T-cell (primary cell): ENCODE measurements at regions not wholly inside any gene's neighbourhood (a gene's known extent, or its start where the extent isn't known, plus 50 kb on each side); places are given as distances from the start of the nearest gene placed in this dataset.

Experiments
- ATAC-seq, 4 experiments: fragments of 200-7000 bp in 3 of 4; fragments of 150-1000 bp in 1 of 4; cut with Tn5 transposase; replicated peaks in 1 of 4; 1 replicate in 3 of 4; 2 replicates in 1 of 4; pipeline ENCODE4 v1.10.0; 2021; ENCODE audit warnings: moderate library complexity in 3 of 4, mild to moderate bottlenecking in 2 of 4, moderate number of reproducible peaks in 1 of 4
- CTCF ChIA-PET, 2 donors: fragments of 300-600 bp; sonication (Branson Sonifier 250); formaldehyde crosslinking; loops; one replicate each; lab custom pipeline; 2022; ENCODE audit warnings: antibody characterized with exemption in 2 of 2; lab: Charles Lee
- POLR2A ChIA-PET, 2 donors: fragments of 300-600 bp; sonication (Branson Sonifier 250); formaldehyde crosslinking; loops; one replicate each; lab custom pipeline; 2022; ENCODE audit warnings: antibody characterized with exemption in 2 of 2; lab: Charles Lee
- DNase-seq, 35 experiments: peaks; one replicate each; pipeline versions ENCODE4 v3.0.0 to v3.0.0-alpha.2; 2013 to 2023
- H3K27ac ChIP-seq: one replicate; pipeline ENCODE4 v1.5.1; 2013; ENCODE audit warnings: low read length
- H3K27me3 ChIP-seq, 2 experiments: replicated peaks in 1 of 2; 1 replicate in 1 of 2; 2 replicates in 1 of 2; pipeline versions ENCODE4 v1.6.1 to v1.7.0; 2013; ENCODE audit warnings: low read length in 1 of 2, mixed read lengths in 1 of 2; ENCODE audit not compliant: control insufficient read depth in 2 of 2, insufficient read depth in 2 of 2; ENCODE audit errors: extremely low read depth in 1 of 2
- H3K36me3 ChIP-seq, 2 donors: 1 replicate in 1 of 2; 2 replicates in 1 of 2; pipeline versions ENCODE4 v1.6.1 to v1.7.0; 2013; ENCODE audit warnings: low read length in 1 of 2; ENCODE audit not compliant: control insufficient read depth in 2 of 2, insufficient read depth in 1 of 2; ENCODE audit errors: extremely low read depth in 1 of 2
- H3K4me1 ChIP-seq, 2 experiments: 1 replicate in 1 of 2; 2 replicates in 1 of 2; pipeline versions ENCODE4 v1.6.1 to v1.7.0; 2013; ENCODE audit warnings: low read length in 2 of 2, mixed read lengths in 1 of 2; ENCODE audit not compliant: insufficient read depth in 2 of 2, control insufficient read depth in 1 of 2; ENCODE audit errors: extremely low read depth in 1 of 2
- H3K4me3 ChIP-seq, 2 donors: 1 replicate in 1 of 2; 2 replicates in 1 of 2; pipeline versions ENCODE4 v1.5.1 to v1.7.0; 2013; ENCODE audit warnings: mild to moderate bottlenecking in 2 of 2, low read length in 1 of 2, moderate library complexity in 1 of 2; ENCODE audit not compliant: control insufficient read depth in 1 of 2; ENCODE audit errors: extremely low read depth in 1 of 2
- H3K9me3 ChIP-seq: 2 replicates; pipeline ENCODE4 v1.7.0; 2013
- H3K27ac Mint-ChIP-seq, 2 donors: one replicate each; pipeline ENCODE4 v1.8.0; 2020 to 2021; ENCODE audit warnings: mild to moderate bottlenecking in 2 of 2, mixed read lengths in 2 of 2
- H3K27me3 Mint-ChIP-seq, 2 donors: one replicate each; pipeline ENCODE4 v1.8.0; 2021 to 2022; ENCODE audit warnings: mixed read lengths in 2 of 2
- H3K36me3 Mint-ChIP-seq: one replicate; pipeline ENCODE4 v1.8.0; 2021; ENCODE audit warnings: mixed read lengths
- H3K4me1 Mint-ChIP-seq, 3 donors: one replicate each; pipeline ENCODE4 v1.8.0; 2020 to 2022; ENCODE audit warnings: mixed read lengths in 3 of 3, mild to moderate bottlenecking in 1 of 3
- H3K4me3 Mint-ChIP-seq, 3 donors: one replicate each; pipeline ENCODE4 v1.8.0; 2020 to 2022; ENCODE audit warnings: mild to moderate bottlenecking in 3 of 3, mixed read lengths in 3 of 3, moderate library complexity in 3 of 3
- H3K9me3 Mint-ChIP-seq, 3 donors: one replicate each; pipeline ENCODE4 v1.8.0; 2020 to 2022; ENCODE audit warnings: mixed read lengths in 3 of 3
- WGBS: methylation state at CpG from one replicate; pipeline ENCODE4 v1.1.5; 2013; ENCODE audit warnings: missing lambda C conversion rate; ENCODE audit not compliant: insufficient coverage; 5-methylcytosine and 5-hydroxymethylcytosine counted together

- no peaks in the 10 kb centered on the region for H3K36me3 Mint-ChIP-seq
- H3K4me3 Mint-ChIP-seq = no peak overlapping the region
- no peak overlapping the region for H3K27ac Mint-ChIP-seq
- WGBS = 96% methylated on average over 4 of the region's 4 CpGs
- DNase-seq (no peak), ATAC-seq (no peak)
- H3K9me3 ChIP-seq = no peaks in the 10 kb centered on the region
- H3K36me3 ChIP-seq = no peaks in the 10 kb centered on the region
- H3K27me3 Mint-ChIP-seq = peaks cover 15 to 17% of the 10 kb centered on the region in 2 donors
- H3K4me1 Mint-ChIP-seq = no peaks in the 10 kb centered on the region
- H3K4me3 ChIP-seq = no peak overlapping the region
- H3K4me1 ChIP-seq = no peaks in the 10 kb centered on the region
- no peak overlapping the region for H3K27ac ChIP-seq
- ChIA-PET CTCF (no interaction called here), POLR2A (no interaction called here)
- peaks cover 0 to 13% of the 10 kb centered on the region in 2 experiments for H3K27me3 ChIP-seq
- peaks cover 0 to 9% (median 0%) of the 10 kb centered on the region in 3 donors for H3K9me3 Mint-ChIP-seq
These were observed 262.6 kb upstream of the CDYL start for GRCh38 chr6:4513561-4513960.

GRCh38 chr6:4512051-4512471 is 264.1 kb upstream of the CDYL start:
- CTCF ChIA-PET = no interaction called here

GRCh38 chr6:4511641-4512020 is 264.6 kb upstream of the CDYL start:
- POLR2A ChIA-PET = no interaction called here
- no peaks in the 10 kb centered on the region for H3K36me3 Mint-ChIP-seq
- CTCF ChIA-PET = no interaction called here
- H3K27ac ChIP-seq = no peak overlapping the region
- H3K36me3 ChIP-seq = no peaks in the 10 kb centered on the region
- H3K27me3 ChIP-seq = peaks cover 0 to 13% of the 10 kb centered on the region in 2 experiments
- no peaks in the 10 kb centered on the region for H3K4me1 ChIP-seq
- no peak overlapping the region for H3K27ac Mint-ChIP-seq
- H3K4me1 Mint-ChIP-seq = no peaks in the 10 kb centered on the region
- no peak for ATAC-seq
- no peak for DNase-seq
- H3K9me3 ChIP-seq = no peaks in the 10 kb centered on the region
- H3K4me3 ChIP-seq = no peak overlapping the region
- no peak overlapping the region for H3K4me3 Mint-ChIP-seq
- WGBS = 84% methylated on average over 5 of the region's 5 CpGs
- peaks cover 0 to 12% (median 0%) of the 10 kb centered on the region in 3 donors for H3K9me3 Mint-ChIP-seq
- peaks cover 19 to 28% of the 10 kb centered on the region in 2 donors for H3K27me3 Mint-ChIP-seq

More at GRCh38 chr6:4512051-4512471, 264.1 kb upstream of the CDYL start:
- 89% methylated on average over 7 of the region's 7 CpGs for WGBS
- peaks cover 19 to 27% of the 10 kb centered on the region in 2 donors for H3K27me3 Mint-ChIP-seq
- DNase-seq = no peak
- Histone ChIP-seq H3K9me3 (no peaks in the 10 kb centered on the region), H3K4me3 (no peak overlapping the region), H3K27ac (no peak overlapping the region), H3K4me1 (no peaks in the 10 kb centered on the region), H3K27me3 (peaks cover 0 to 13% of the 10 kb centered on the region in 2 experiments), H3K36me3 (no peaks in the 10 kb centered on the region)
- H3K9me3 Mint-ChIP-seq = peaks cover 0 to 12% (median 0%) of the 10 kb centered on the region in 3 donors
- H3K4me1 Mint-ChIP-seq = no peaks in the 10 kb centered on the region
- no peak overlapping the region for H3K27ac Mint-ChIP-seq
- H3K36me3 Mint-ChIP-seq = no peaks in the 10 kb centered on the region
- H3K4me3 Mint-ChIP-seq = no peak overlapping the region
- ATAC-seq = no peak
- POLR2A ChIA-PET = no interaction called here

- H3K27ac Mint-ChIP-seq = no peak overlapping the region
- no peak for ATAC-seq
- peaks cover 0 to 12% (median 0%) of the 10 kb centered on the region in 3 donors for H3K9me3 Mint-ChIP-seq
- no peak overlapping the region for H3K27ac ChIP-seq
- 89% methylated on average over 8 of the region's 15 CpGs for WGBS
- H3K36me3 Mint-ChIP-seq = no peaks in the 10 kb centered on the region
- H3K27me3 Mint-ChIP-seq = peaks cover 19 to 28% of the 10 kb centered on the region in 2 donors
- CTCF ChIA-PET = no interaction called here
- POLR2A ChIA-PET = no interaction called here
- DNase-seq = peak in 1 of 35 experiments; percentile 6
- H3K4me3 ChIP-seq = no peak overlapping the region
- peaks cover 0 to 11% of the 10 kb centered on the region in 2 experiments for H3K27me3 ChIP-seq
- H3K4me1 ChIP-seq = no peaks in the 10 kb centered on the region
- no peaks in the 10 kb centered on the region for H3K4me1 Mint-ChIP-seq
- no peaks in the 10 kb centered on the region for H3K36me3 ChIP-seq
- H3K4me3 Mint-ChIP-seq = no peak overlapping the region
- no peaks in the 10 kb centered on the region for H3K9me3 ChIP-seq
These were observed 265.1 kb upstream of the CDYL start for GRCh38 chr6:4510906-4511640.

GRCh38 chr6:4510317-4510716 is 265.9 kb upstream of the CDYL start:
- H3K4me3 Mint-ChIP-seq = no peak overlapping the region
- no peak overlapping the region for H3K27ac Mint-ChIP-seq
- ChIA-PET CTCF (no interaction called here), POLR2A (no interaction called here)
- 80% methylated on average over 5 of the region's 6 CpGs for WGBS
- H3K4me3 ChIP-seq = no peak overlapping the region
- H3K4me1 ChIP-seq = no peaks in the 10 kb centered on the region
- peaks cover 20 to 28% of the 10 kb centered on the region in 2 donors for H3K27me3 Mint-ChIP-seq
- H3K4me1 Mint-ChIP-seq = no peaks in the 10 kb centered on the region
- DNase-seq = no peak
- ATAC-seq = no peak
- H3K9me3 ChIP-seq = no peaks in the 10 kb centered on the region
- H3K36me3 ChIP-seq = no peaks in the 10 kb centered on the region
- no peak overlapping the region for H3K27ac ChIP-seq
- peaks cover 0 to 11% of the 10 kb centered on the region in 2 experiments for H3K27me3 ChIP-seq
- H3K36me3 Mint-ChIP-seq = no peaks in the 10 kb centered on the region
- H3K9me3 Mint-ChIP-seq = peaks cover 0 to 12% (median 0%) of the 10 kb centered on the region in 3 donors

GRCh38 chr6:4509506-4509905 is 266.7 kb upstream of the CDYL start:
- H3K4me1 Mint-ChIP-seq = no peaks in the 10 kb centered on the region
- Histone ChIP-seq H3K4me1 (no peaks in the 10 kb centered on the region), H3K9me3 (no peaks in the 10 kb centered on the region), H3K4me3 (no peak overlapping the region), H3K36me3 (no peaks in the 10 kb centered on the region), H3K27ac (no peak overlapping the region), H3K27me3 (peaks cover 0 to 11% of the 10 kb centered on the region in 2 experiments)
- no peaks in the 10 kb centered on the region for H3K36me3 Mint-ChIP-seq
- peaks cover 0 to 12% (median 0%) of the 10 kb centered on the region in 3 donors for H3K9me3 Mint-ChIP-seq
- WGBS = 80% methylated on average over 1 of the region's 3 CpGs
- ChIA-PET POLR2A (interaction anchor here in 1 of 2 donors (0.6 kb wide), 1 partner anchor 556 kb away, joined by 5 read pairs; no protein-coding TSS in a partner anchor), CTCF (no interaction called here)
- no peak overlapping the region for H3K4me3 Mint-ChIP-seq
- DNase-seq = no peak
- H3K27me3 Mint-ChIP-seq = peaks cover 21 to 28% of the 10 kb centered on the region in 2 donors
- no peak overlapping the region for H3K27ac Mint-ChIP-seq
- ATAC-seq = no peak
